IMR-90 (cell line): ENCODE measurements at regions not wholly inside any gene's neighbourhood (a gene's known extent, or its start where the extent isn't known, plus 50 kb on each side); places are given as distances from the start of the nearest gene placed in this dataset.

Experiments
- ATAC-seq: fragments of 200-7000 bp; cut with Tn5 transposase; 2 replicates; pipeline ENCODE4 v1.9.1; 2020; ENCODE audit warnings: low read depth, mild to moderate bottlenecking, moderate library complexity
- BruUV-seq: library from RNA; stranded (reverse); fragments of 400-500 nt; replicated peaks from 2 replicates; lab custom pipeline; 2021; lab: Mats Ljungman, UMichigan
- CTCF ChIA-PET: fragments of 300-600 bp; formaldehyde crosslinking; extraction: SDS; loops from one replicate; lab custom pipeline; 2021; ENCODE audit warnings: antibody characterized with exemption; lab: Yijun Ruan, JAX
- POLR2A ChIA-PET: fragments of 300-600 bp; sonication (Branson Sonifier 250); formaldehyde crosslinking; loops from one replicate; lab custom pipeline; 2022; ENCODE audit warnings: antibody characterized with exemption; ENCODE audit not compliant: unreplicated experiment; lab: Charles Lee
- DNase-seq: peaks from one replicate; pipeline ENCODE4 v3.0.0; 2013
- H2AFZ ChIP-seq: replicated peaks from 2 replicates; pipeline ENCODE3; 2013; ENCODE audit warnings: low read length, mild to moderate bottlenecking; ENCODE audit not compliant: poor library complexity
- H2AK5ac ChIP-seq: 2 replicates; pipeline ENCODE4 v1.6.1; 2013; ENCODE audit warnings: low read depth, low read length, inconsistent platforms
- H2AK9ac ChIP-seq: replicated peaks from 2 replicates; pipeline ENCODE3; 2013; ENCODE audit warnings: mild to moderate bottlenecking, low read depth, low read length, moderate library complexity; ENCODE audit not compliant: poor library complexity
- H2BK120ac ChIP-seq: 2 replicates; pipeline ENCODE4 v1.6.1; 2013; ENCODE audit warnings: low read depth, low read length, inconsistent platforms
- H2BK15ac ChIP-seq: 3 replicates; pipeline ENCODE4 v1.6.1; 2013; ENCODE audit warnings: low read depth, low read length, inconsistent platforms
- H2BK20ac ChIP-seq: 2 replicates; pipeline ENCODE4 v1.6.1; 2013; ENCODE audit warnings: low read depth, mild to moderate bottlenecking, inconsistent platforms, low read length, moderate library complexity
- H2BK5ac ChIP-seq: 2 replicates; pipeline ENCODE4 v1.6.1; 2013; ENCODE audit warnings: mild to moderate bottlenecking, low read depth, low read length, inconsistent platforms; ENCODE audit not compliant: poor library complexity, severe bottlenecking
- H3K14ac ChIP-seq: replicated peaks from 2 replicates; pipeline ENCODE4 v1.6.1; 2013; ENCODE audit warnings: low read depth, low read length, inconsistent platforms
- H3K18ac ChIP-seq: 2 replicates; pipeline ENCODE4 v1.6.1; 2013; ENCODE audit warnings: low read depth, low read length, control low read depth
- H3K23ac ChIP-seq: 2 replicates; pipeline ENCODE4 v1.6.1; 2013; ENCODE audit warnings: low read depth, low read length, inconsistent platforms
- H3K27ac ChIP-seq: 2 replicates; pipeline ENCODE4 v1.5.1; 2013; ENCODE audit warnings: mild to moderate bottlenecking, control low read depth, low read length; ENCODE audit not compliant: insufficient read depth
- H3K27me3 ChIP-seq: 2 replicates; pipeline ENCODE4 v1.6.1; 2013; ENCODE audit warnings: low read length; ENCODE audit not compliant: control insufficient read depth, insufficient read depth
- H3K36me3 ChIP-seq: 2 replicates; pipeline ENCODE4 v1.6.1; 2013; ENCODE audit warnings: low read length, mixed read lengths; ENCODE audit not compliant: control insufficient read depth, insufficient read depth
- H3K4ac ChIP-seq: 2 replicates; pipeline ENCODE4 v1.6.1; 2013; ENCODE audit warnings: low read depth, low read length, inconsistent platforms
- H3K4me1 ChIP-seq: 2 replicates; pipeline ENCODE4 v1.6.1; 2013; ENCODE audit warnings: low read length, mixed read lengths; ENCODE audit not compliant: control insufficient read depth, insufficient read depth
- H3K4me2 ChIP-seq: 2 replicates; pipeline ENCODE4 v1.6.1; 2013; ENCODE audit warnings: low read depth, mild to moderate bottlenecking, control low read depth, low read length, moderate library complexity
- H3K4me3 ChIP-seq: 2 replicates; pipeline ENCODE4 v1.5.1; 2013; ENCODE audit warnings: low read depth, mild to moderate bottlenecking, control low read depth, low read length, moderate library complexity; ENCODE audit not compliant: insufficient read depth
- H3K56ac ChIP-seq: 2 replicates; pipeline ENCODE4 v1.6.1; 2013; ENCODE audit warnings: low read length, inconsistent platforms; ENCODE audit not compliant: insufficient read depth; ENCODE audit errors: extremely low read depth
- H3K79me1 ChIP-seq, 2 experiments: 2 replicates each; pipeline ENCODE4 v1.6.1; 2013; ENCODE audit warnings: low read length in 2 of 2, inconsistent platforms in 1 of 2, low read depth in 1 of 2
- H3K9ac ChIP-seq: 2 replicates; pipeline ENCODE4 v1.6.1; 2013; ENCODE audit warnings: low read depth, low read length, control low read depth
- H3K9me1 ChIP-seq: 2 replicates; pipeline ENCODE4 v1.6.1; 2013; ENCODE audit warnings: low read length, inconsistent platforms; ENCODE audit not compliant: insufficient read depth
- H3K9me3 ChIP-seq: 2 replicates; pipeline ENCODE4 v1.6.1; 2013; ENCODE audit warnings: low read length; ENCODE audit not compliant: control insufficient read depth, insufficient read depth
- H4K20me1 ChIP-seq: 2 replicates; pipeline ENCODE4 v1.6.1; 2013; ENCODE audit warnings: low read length, inconsistent platforms; ENCODE audit not compliant: insufficient read depth
- H4K5ac ChIP-seq: 2 replicates; pipeline ENCODE4 v1.6.1; 2013; ENCODE audit warnings: mild to moderate bottlenecking, low read depth, low read length, control low read depth
- H4K8ac ChIP-seq, 2 experiments: 2 replicates each; pipeline ENCODE4 v1.6.1; 2013; ENCODE audit warnings: low read depth in 2 of 2, low read length in 2 of 2, control low read depth in 1 of 2, inconsistent platforms in 1 of 2
- H4K91ac ChIP-seq: 2 replicates; pipeline ENCODE4 v1.6.1; 2013; ENCODE audit warnings: low read depth, low read length, inconsistent platforms; ENCODE audit not compliant: insufficient read depth
- BHLHE40 ChIP-seq: fragments of 150-350 bp; IDR thresholded peaks from 2 replicates; pipeline ENCODE4 v1.6.1; 2016; ENCODE audit warnings: mild to moderate bottlenecking, low read depth, low read length
- CHD1 ChIP-seq: IDR thresholded peaks from 2 replicates; pipeline ENCODE4 v1.6.1; 2012; ENCODE audit warnings: low read depth, low read length, improper control_type of control experiment
- FOS ChIP-seq: fragments of 150-350 bp; IDR thresholded peaks from 2 replicates; pipeline ENCODE4 v1.6.1; 2016; ENCODE audit warnings: low read depth, low read length
- MAFK ChIP-seq: IDR thresholded peaks from 2 replicates; pipeline ENCODE4 v1.6.1; 2012; ENCODE audit warnings: low read depth, low read length, improper control_type of control experiment
- MXI1 ChIP-seq: IDR thresholded peaks from 2 replicates; pipeline ENCODE4 v1.6.1; 2012; ENCODE audit warnings: low read depth, mild to moderate bottlenecking, low read length, moderate library complexity, borderline replicate concordance
- NFE2L2 ChIP-seq: fragments of 150-350 bp; IDR thresholded peaks from 2 replicates; pipeline ENCODE4 v1.6.1; 2016; ENCODE audit warnings: low read depth, mild to moderate bottlenecking, low read length
- POLR2A ChIP-seq: IDR thresholded peaks from 2 replicates; pipeline ENCODE4 v1.6.1; 2012; ENCODE audit warnings: mild to moderate bottlenecking, low read depth, low read length
- RCOR1 ChIP-seq: IDR thresholded peaks from 2 replicates; pipeline ENCODE4 v1.6.1; 2012; ENCODE audit warnings: mild to moderate bottlenecking, low read length, improper control_type of control experiment; ENCODE audit not compliant: insufficient replicate concordance
- RFX5 ChIP-seq: IDR thresholded peaks from 2 replicates; pipeline ENCODE4 v1.8.0; 2012; ENCODE audit warnings: low read depth, mild to moderate bottlenecking, low read length, moderate library complexity
- SMC3 ChIP-seq: fragments of 150-350 bp; IDR thresholded peaks from 2 replicates; pipeline ENCODE4 v1.6.1; 2016; ENCODE audit warnings: low read depth, mild to moderate bottlenecking, antibody characterized with exemption, low read length, moderate library complexity
- WGBS, 2 experiments: methylation state at CpG; one replicate each; pipeline versions ENCODE4 v1.1.5 to v1.1.7; 2013; ENCODE audit warnings: missing lambda C conversion rate in 2 of 2; ENCODE audit not compliant: insufficient read length in 1 of 2; ENCODE audit errors: extremely low coverage in 2 of 2; 5-methylcytosine and 5-hydroxymethylcytosine counted together
- dilution Hi-C: fragments of 300-500 bp; cut with HindIII; formaldehyde crosslinking; loops from one replicate; pipeline ENCODE4 v1.14.3; 2018; ENCODE audit warnings: low sequenced_read_pairs; ENCODE audit not compliant: unreplicated experiment
- in situ Hi-C: fragments of 300-500 bp; cut with MboI; formaldehyde crosslinking; loops from 3 replicates; pipeline ENCODE4 v1.14.3; 2019; ENCODE audit warnings: low sequenced_read_pairs, inconsistent platforms, mixed read lengths
- intact Hi-C: fragments of 100-400 bp; cut with micrococcal nuclease; formaldehyde crosslinking; loops from 2 replicates; pipeline ENCODE4 v1.10.0; 2022
- TF ChIP-seq, protein P1 (sequence below): conservative IDR thresholded peaks from 2 replicates; pipeline ENCODE4 v1.5.1; 2012; ENCODE audit warnings: mild to moderate bottlenecking, low read depth, low read length, improper control_type of control experiment
- TF ChIP-seq, protein P2 (sequence below): fragments of 150-350 bp; IDR thresholded peaks from 2 replicates; pipeline ENCODE4 v1.6.1; 2017; ENCODE audit warnings: mild to moderate bottlenecking, antibody characterized with exemption, low read length, low read depth

DNA sequence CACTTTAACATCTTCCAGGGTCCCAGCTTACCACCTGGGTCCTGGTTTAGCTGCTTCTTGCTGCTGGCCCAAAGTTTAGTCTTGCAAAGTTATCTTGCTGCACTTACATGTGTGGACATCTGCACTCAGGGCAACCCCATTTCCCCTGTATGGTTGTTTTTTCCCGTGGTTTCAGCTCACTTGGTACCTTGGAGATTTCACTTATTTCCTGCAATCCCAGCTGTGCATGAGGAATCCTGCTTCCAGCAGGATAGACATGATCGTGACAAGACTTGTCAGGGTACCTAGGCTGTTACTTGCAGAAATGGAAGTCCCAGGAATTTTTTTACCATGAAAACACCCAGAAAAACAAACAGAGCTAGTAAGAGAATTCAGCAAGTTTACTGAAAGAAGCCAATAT lies 95.9 kb upstream of the LEP start:
- ATAC-seq (no peak), DNase-seq (no peak)
- intact Hi-C loops = no loop called here
- Histone ChIP-seq H2AFZ (no peak overlapping the region), H3K4me2 (no peak overlapping the region), H4K8ac (no peak overlapping the region), H4K5ac (no peak overlapping the region), H2AK9ac (no peak overlapping the region), H2BK15ac (no peak overlapping the region), H3K9me3 (peaks cover 4% of the 10 kb centered on the region), H3K36me3 (no peaks in the 10 kb centered on the region), H4K91ac (no peak overlapping the region), H3K79me1 (no peaks in the 10 kb centered on the region), H3K9me1 (no peaks in the 10 kb centered on the region), H3K56ac (no peak overlapping the region), H2BK5ac (no peak overlapping the region), H4K20me1 (no peaks in the 10 kb centered on the region), H3K4ac (no peak overlapping the region), H3K14ac (no peak overlapping the region), H3K4me3 (no peak overlapping the region), H2AK5ac (no peak overlapping the region), H3K4me1 (no peaks in the 10 kb centered on the region), H2BK20ac (no peak overlapping the region), H3K18ac (no peak overlapping the region), H3K27ac (no peak overlapping the region), H2BK120ac (no peak overlapping the region), H3K23ac (no peak overlapping the region), H3K27me3 (peaks cover 39% of the 10 kb centered on the region), H3K9ac (no peak overlapping the region)
- WGBS, 2 experiments = no CpG with 5 or more reads among the region's 2 CpGs
- ChIA-PET POLR2A (no interaction called here), CTCF (interaction anchor here (0.6 to 1.9 kb wide), 3 partner anchors 9 to 34 kb away, joined by 3 to 5 read pairs (median 3); no protein-coding TSS in a partner anchor)
- in situ Hi-C loops = no loop called here
- TF ChIP-seq RCOR1 = no peak
- no peak for TF ChIP-seq FOS
- no peak for TF ChIP-seq MXI1
- TF ChIP-seq CHD1 = no peak
- no peak for TF ChIP-seq BHLHE40
- no peak for TF ChIP-seq RFX5
- TF ChIP-seq, protein P1, sequence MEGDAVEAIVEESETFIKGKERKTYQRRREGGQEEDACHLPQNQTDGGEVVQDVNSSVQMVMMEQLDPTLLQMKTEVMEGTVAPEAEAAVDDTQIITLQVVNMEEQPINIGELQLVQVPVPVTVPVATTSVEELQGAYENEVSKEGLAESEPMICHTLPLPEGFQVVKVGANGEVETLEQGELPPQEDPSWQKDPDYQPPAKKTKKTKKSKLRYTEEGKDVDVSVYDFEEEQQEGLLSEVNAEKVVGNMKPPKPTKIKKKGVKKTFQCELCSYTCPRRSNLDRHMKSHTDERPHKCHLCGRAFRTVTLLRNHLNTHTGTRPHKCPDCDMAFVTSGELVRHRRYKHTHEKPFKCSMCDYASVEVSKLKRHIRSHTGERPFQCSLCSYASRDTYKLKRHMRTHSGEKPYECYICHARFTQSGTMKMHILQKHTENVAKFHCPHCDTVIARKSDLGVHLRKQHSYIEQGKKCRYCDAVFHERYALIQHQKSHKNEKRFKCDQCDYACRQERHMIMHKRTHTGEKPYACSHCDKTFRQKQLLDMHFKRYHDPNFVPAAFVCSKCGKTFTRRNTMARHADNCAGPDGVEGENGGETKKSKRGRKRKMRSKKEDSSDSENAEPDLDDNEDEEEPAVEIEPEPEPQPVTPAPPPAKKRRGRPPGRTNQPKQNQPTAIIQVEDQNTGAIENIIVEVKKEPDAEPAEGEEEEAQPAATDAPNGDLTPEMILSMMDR = no peak
- no peak for TF ChIP-seq NFE2L2
- TF ChIP-seq POLR2A = no peak
- TF ChIP-seq SMC3 = no peak
- no peak for TF ChIP-seq MAFK
- TF ChIP-seq, protein P2, sequence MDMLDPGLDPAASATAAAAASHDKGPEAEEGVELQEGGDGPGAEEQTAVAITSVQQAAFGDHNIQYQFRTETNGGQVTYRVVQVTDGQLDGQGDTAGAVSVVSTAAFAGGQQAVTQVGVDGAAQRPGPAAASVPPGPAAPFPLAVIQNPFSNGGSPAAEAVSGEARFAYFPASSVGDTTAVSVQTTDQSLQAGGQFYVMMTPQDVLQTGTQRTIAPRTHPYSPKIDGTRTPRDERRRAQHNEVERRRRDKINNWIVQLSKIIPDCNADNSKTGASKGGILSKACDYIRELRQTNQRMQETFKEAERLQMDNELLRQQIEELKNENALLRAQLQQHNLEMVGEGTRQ = no peak
- no TSS peak for BruUV-seq
- dilution Hi-C loops = no loop called here
